ENCODE measurements at regions not wholly inside any gene's neighbourhood (a gene's known extent, or its start where the extent isn't known, plus 50 kb on each side); places are given as distances from the start of the nearest gene placed in this dataset.

- Histone ChIP-seq H3K4me1 (ENCODE audit: control insufficient read depth in 2 of 2, insufficient read depth in 2 of 2, low read length in 2 of 2) (no peaks in the 10 kb centered on the region), H3K79me2 (ENCODE audit: control insufficient read depth, insufficient read depth, low read length) (no peaks in the 10 kb centered on the region), H3K9me3 (ENCODE audit: control extremely low read depth in 1 of 3, control insufficient read depth in 2 of 3, insufficient read depth in 1 of 3, low read length in 2 of 3) (no peaks in the 10 kb centered on the region), H4K20me1 (ENCODE audit: control insufficient read depth, insufficient read depth, low read length, poor library complexity, severe bottlenecking) (no peaks in the 10 kb centered on the region), H3K9ac (ENCODE audit: low read length) (no peak overlapping the region), H3K4me3 (ENCODE audit: control extremely low read depth in 1 of 5, extremely low read depth in 1 of 5, insufficient read depth in 1 of 5, low read depth in 2 of 5, low read length in 4 of 5) (no peak overlapping the region), H3K27me3 (replicated peaks in 1 of 4; ENCODE audit: control extremely low read depth in 1 of 4, control insufficient read depth in 3 of 4, insufficient read depth in 4 of 4, low read length in 3 of 4) (no peaks in the 10 kb centered on the region), H3K27ac (ENCODE audit: low read length in 2 of 2) (no peak overlapping the region), H3K4me2 (replicated peaks; ENCODE audit: low read depth, low read length, poor library complexity, severe bottlenecking) (no peak overlapping the region), H2AFZ (ENCODE audit: insufficient read depth, low read depth, low read length, poor library complexity, severe bottlenecking) (no peak overlapping the region), H3K36me3 (replicated peaks in 1 of 2; ENCODE audit: control extremely low read depth in 1 of 2, control insufficient read depth in 1 of 2, extremely low read depth in 1 of 2, insufficient read depth in 2 of 2, low read length in 1 of 2) (no peaks in the 10 kb centered on the region)
- no peak for DNase-seq
- TF ChIP-seq, protein P1, sequence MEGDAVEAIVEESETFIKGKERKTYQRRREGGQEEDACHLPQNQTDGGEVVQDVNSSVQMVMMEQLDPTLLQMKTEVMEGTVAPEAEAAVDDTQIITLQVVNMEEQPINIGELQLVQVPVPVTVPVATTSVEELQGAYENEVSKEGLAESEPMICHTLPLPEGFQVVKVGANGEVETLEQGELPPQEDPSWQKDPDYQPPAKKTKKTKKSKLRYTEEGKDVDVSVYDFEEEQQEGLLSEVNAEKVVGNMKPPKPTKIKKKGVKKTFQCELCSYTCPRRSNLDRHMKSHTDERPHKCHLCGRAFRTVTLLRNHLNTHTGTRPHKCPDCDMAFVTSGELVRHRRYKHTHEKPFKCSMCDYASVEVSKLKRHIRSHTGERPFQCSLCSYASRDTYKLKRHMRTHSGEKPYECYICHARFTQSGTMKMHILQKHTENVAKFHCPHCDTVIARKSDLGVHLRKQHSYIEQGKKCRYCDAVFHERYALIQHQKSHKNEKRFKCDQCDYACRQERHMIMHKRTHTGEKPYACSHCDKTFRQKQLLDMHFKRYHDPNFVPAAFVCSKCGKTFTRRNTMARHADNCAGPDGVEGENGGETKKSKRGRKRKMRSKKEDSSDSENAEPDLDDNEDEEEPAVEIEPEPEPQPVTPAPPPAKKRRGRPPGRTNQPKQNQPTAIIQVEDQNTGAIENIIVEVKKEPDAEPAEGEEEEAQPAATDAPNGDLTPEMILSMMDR (IDR thresholded peaks at IDR 0.05), result no peak
- no peak for TF ChIP-seq EZH2 (IDR thresholded peaks at IDR 0.05; ENCODE audit: borderline replicate concordance, insufficient read depth, low read depth, low read length, poor library complexity, severe bottlenecking)
- no peak overlapping the region for H3K27ac Mint-ChIP-seq
- H3K4me3 Mint-ChIP-seq, result no peak overlapping the region
- H3K4me1 Mint-ChIP-seq, result no peaks in the 10 kb centered on the region
- peaks cover 9% of the 10 kb centered on the region for H3K27me3 Mint-ChIP-seq
- intact Hi-C loops (cut with micrococcal nuclease), result no loop called here
- ChIA-PET CTCF (no interaction called here), POLR2A (no interaction called here)
- no peak for ATAC-seq (ENCODE audit: low read depth)
- no peaks in the 10 kb centered on the region for H3K9me3 Mint-ChIP-seq (ENCODE audit: insufficient read depth)
- 89% methylated on average over 3 of the region's 5 CpGs for WGBS (ENCODE audit: insufficient coverage)
These were observed 171.1 kb upstream of the PITX2 start for GRCh38 chr4:110793890-110794554.

- no peaks in the 10 kb centered on the region for H3K9me3 ChIP-seq (ENCODE audit: control extremely low read depth in 1 of 3, control insufficient read depth in 2 of 3, insufficient read depth in 1 of 3, low read length in 2 of 3)
- no peak overlapping the region for H3K9ac ChIP-seq (ENCODE audit: low read length)
- H3K27ac Mint-ChIP-seq, result no peak overlapping the region
- no peaks in the 10 kb centered on the region for H3K9me3 Mint-ChIP-seq (ENCODE audit: insufficient read depth)
- CTCF ChIA-PET, result no interaction called here
- DNase-seq (no peak), ATAC-seq (ENCODE audit: low read depth) (no peak)
- H3K27me3 ChIP-seq (replicated peaks in 1 of 4; ENCODE audit: control extremely low read depth in 1 of 4, control insufficient read depth in 3 of 4, insufficient read depth in 4 of 4, low read length in 3 of 4), result no peaks in the 10 kb centered on the region
- no peak overlapping the region for H3K4me3 Mint-ChIP-seq
- TF ChIP-seq EZH2 (IDR thresholded peaks at IDR 0.05; ENCODE audit: borderline replicate concordance, insufficient read depth, low read depth, low read length, poor library complexity, severe bottlenecking), result no peak
- TF ChIP-seq, protein P1 (IDR thresholded peaks at IDR 0.05), result no peak
- H3K79me2 ChIP-seq (ENCODE audit: control insufficient read depth, insufficient read depth, low read length), result no peaks in the 10 kb centered on the region
- no peak overlapping the region for H2AFZ ChIP-seq (ENCODE audit: insufficient read depth, low read depth, low read length, poor library complexity, severe bottlenecking)
- no peak overlapping the region for H3K27ac ChIP-seq (ENCODE audit: low read length in 2 of 2)
- H3K36me3 ChIP-seq (replicated peaks in 1 of 2; ENCODE audit: control extremely low read depth in 1 of 2, control insufficient read depth in 1 of 2, extremely low read depth in 1 of 2, insufficient read depth in 2 of 2, low read length in 1 of 2), result no peaks in the 10 kb centered on the region
- no CpG with 5 or more reads among the region's 1 CpG for WGBS (ENCODE audit: insufficient coverage)
- POLR2A ChIA-PET, result no interaction called here
- no peaks in the 10 kb centered on the region for H4K20me1 ChIP-seq (ENCODE audit: control insufficient read depth, insufficient read depth, low read length, poor library complexity, severe bottlenecking)
- intact Hi-C loops (cut with micrococcal nuclease), result no loop called here
- H3K27me3 Mint-ChIP-seq, result peaks cover 9% of the 10 kb centered on the region
- no peak overlapping the region for H3K4me2 ChIP-seq (replicated peaks; ENCODE audit: low read depth, low read length, poor library complexity, severe bottlenecking)
- H3K4me1 ChIP-seq (ENCODE audit: control insufficient read depth in 2 of 2, insufficient read depth in 2 of 2, low read length in 2 of 2), result no peaks in the 10 kb centered on the region
- H3K4me1 Mint-ChIP-seq, result no peaks in the 10 kb centered on the region
- H3K4me3 ChIP-seq (ENCODE audit: control extremely low read depth in 1 of 5, extremely low read depth in 1 of 5, insufficient read depth in 1 of 5, low read depth in 2 of 5, low read length in 4 of 5), result no peak overlapping the region
These were observed 173.1 kb upstream of the PITX2 start for GRCh38 chr4:110795971-110796370.

Measured in B cell (primary cell).